GM19452 (cell line): ENCODE measurements at regions not wholly inside any gene's neighbourhood (a gene's known extent, or its start where the extent isn't known, plus 50 kb on each side); places are given as distances from the start of the nearest gene placed in this dataset.

Experiments
- ATAC-seq: cut with Tn5 transposase; IDR thresholded peaks from one replicate; pipeline ENCODE4 v1.9.1; 2021; ENCODE audit not compliant: unreplicated experiment

- no peak for ATAC-seq
These were observed 149.2 kb upstream of the NCKAP5 start for GRCh38 chr2:133717497-133717896.

DNA sequence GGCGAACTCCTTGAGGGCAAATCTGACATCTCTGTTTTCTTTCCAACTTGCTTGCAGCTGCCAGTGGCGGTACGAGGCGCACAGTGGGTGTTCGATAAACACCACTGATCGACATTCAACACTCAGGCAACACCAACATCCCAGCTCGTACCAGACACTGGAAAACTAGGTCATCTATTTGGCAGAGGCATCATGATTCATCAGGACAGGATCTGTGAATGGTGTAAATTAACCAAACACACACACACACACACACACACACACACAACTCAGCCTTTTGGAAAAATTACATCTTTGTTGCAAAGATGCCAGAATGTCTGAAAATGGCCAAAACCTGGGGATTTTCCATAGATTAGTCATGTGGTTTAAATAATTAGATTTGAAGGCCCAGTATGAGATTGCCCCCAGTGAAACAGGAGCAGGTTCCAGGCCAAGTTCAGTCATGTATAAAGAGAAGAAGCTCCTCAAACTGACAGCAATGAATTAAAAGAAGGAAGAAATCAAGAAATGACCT is 150.5 kb upstream of the NCKAP5 start:
- ATAC-seq: no peak

GRCh38 chr2:133720429-133720828 is 152.2 kb upstream of the NCKAP5 start:
- ATAC-seq: no peak

- no peak for ATAC-seq
These were observed 152.9 kb upstream of the NCKAP5 start for GRCh38 chr2:133721118-133721517.

GRCh38 chr2:133723133-133723532 is 154.9 kb upstream of the NCKAP5 start:
- ATAC-seq: no peak

DNA sequence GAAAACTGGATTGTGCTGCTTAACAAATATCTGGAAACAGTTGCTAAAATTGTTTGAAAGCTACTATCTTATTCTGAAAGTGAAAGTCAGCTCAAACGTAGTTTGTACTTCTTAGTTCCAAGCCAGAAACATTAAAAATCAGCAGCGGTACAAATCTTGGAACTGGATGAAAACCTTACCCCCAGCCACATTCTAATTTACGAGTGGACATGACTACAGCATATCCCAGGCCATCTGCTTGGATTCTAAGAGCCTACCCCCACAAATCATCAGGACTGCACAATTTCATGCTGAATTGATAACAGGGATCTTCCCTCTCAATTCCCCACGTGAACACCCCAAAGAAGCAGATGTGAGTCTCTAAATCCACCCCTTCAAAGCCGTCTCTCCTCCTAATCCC is 158.7 kb upstream of the NCKAP5 start:
- ATAC-seq: no peak

GRCh38 chr2:133732059-133732458 is 163.8 kb upstream of the NCKAP5 start:
- ATAC-seq: no peak

GRCh38 chr2:133732982-133733900 is 165.0 kb upstream of the NCKAP5 start:
- no peak for ATAC-seq

DNA sequence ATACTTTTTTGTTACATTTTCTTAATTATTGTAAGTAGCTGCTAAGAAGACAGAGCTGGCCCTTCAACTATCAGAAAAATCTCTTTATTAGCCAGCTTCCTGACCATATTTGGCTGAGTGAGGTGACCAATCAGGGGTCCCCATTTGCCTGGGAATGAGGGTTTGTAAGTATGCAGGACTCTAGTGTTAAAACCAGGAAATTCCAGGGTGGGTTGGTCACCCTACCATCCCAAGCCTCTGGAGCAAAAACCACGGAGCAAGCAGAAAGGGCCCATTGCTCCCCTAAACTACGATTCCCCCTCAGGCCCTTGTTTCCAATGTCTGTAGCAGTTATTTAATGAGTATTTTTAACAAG is 165.6 kb upstream of the NCKAP5 start:
- ATAC-seq: no peak

DNA sequence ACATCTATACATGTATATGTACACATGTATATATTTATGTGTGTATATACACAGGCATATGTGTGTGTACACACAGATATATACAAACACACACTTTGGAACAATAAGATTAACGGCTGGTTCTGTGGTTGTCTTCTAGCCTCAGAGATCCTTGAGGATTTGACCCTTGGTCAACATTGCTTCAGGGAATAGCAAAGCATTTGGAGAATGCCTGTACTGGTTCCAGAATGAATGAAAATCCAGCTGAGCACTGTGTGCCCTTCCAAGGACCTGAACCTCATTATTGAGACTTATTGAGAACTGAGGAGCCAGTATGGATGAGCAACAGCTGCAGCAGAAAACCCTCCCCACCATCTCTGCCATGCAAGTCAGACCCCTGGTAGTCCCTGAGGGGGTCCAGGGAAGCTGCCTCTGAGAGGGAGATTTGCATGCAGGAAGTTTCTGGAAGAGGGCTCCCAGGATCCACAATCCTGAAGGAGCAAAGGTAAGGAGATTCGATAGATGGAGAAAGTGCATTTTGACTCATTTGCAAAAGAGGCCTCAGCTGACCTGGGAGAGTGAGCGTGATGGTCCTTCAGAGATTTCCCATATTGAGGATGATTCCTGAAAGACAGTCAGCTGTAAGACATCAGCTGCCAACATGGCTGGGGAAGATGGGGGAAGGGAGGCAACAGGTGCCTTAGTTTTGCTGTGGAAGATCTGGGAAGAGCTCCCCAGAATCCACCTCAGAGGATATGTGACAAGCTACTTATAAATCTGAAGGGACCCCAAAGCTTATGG is 166.6 kb upstream of the NCKAP5 start:
- ATAC-seq: no peak

- no peak for ATAC-seq
These were observed 168.4 kb upstream of the NCKAP5 start for GRCh38 chr2:133736674-133737073.

GRCh38 chr2:133737242-133737993 is 169.2 kb upstream of the NCKAP5 start:
- ATAC-seq: no peak

DNA sequence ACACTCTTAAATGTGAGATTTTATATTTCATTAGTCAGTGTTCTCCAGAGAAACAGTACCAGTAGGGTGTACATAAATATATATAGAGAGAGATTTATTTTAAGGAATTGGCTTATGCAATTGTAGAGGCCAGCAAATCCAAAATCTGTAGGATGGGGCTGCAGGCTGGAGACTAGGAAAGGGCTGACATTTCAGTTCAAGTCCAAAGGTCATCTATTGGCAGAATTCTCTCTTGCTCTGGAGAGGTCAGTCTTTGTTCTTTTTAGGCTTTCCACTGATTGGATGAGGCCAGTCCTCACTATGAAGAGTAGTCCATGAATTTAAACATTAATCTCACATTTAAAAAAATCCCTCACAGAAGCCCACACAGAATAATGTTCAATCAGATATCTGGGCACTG is 170.8 kb upstream of the NCKAP5 start:
- no peak for ATAC-seq

GRCh38 chr2:133740500-133740899 is 172.2 kb upstream of the NCKAP5 start:
- ATAC-seq: no peak

DNA sequence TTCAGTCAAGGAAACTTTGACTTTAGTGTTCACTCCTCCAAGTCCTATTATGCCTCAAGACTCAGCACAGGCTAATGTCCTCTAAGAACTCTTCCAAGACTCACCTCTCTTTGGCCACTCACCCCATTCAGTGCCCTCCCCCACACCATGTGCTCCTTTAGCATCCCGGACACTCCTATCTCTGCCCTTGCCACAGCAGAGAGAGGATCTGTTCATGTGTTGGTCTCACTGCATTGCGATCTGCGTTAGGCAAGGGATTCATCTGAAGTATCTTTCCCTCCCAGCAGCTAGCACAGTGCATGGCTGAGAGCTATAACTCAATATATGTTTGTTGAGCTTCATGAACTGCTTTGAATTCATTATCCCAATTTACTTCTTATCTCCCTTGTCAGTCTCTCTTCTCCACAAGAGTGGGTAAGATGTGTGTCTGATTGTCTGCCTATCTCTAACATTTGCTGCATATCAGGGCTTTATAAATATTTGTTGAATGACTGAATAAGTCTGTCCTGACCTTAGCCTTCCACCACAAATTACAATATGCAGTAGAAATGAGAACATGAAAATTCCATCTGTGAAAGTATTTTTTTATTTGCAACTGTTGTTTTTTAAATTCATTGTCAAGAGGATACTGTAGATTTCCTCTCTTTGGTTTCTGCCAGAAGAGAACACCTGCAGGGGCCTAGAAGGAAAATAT is 179.9 kb upstream of the NCKAP5 start:
- no peak for ATAC-seq

GRCh38 chr2:133753665-133754064 is 185.4 kb upstream of the NCKAP5 start:
- no peak for ATAC-seq

DNA sequence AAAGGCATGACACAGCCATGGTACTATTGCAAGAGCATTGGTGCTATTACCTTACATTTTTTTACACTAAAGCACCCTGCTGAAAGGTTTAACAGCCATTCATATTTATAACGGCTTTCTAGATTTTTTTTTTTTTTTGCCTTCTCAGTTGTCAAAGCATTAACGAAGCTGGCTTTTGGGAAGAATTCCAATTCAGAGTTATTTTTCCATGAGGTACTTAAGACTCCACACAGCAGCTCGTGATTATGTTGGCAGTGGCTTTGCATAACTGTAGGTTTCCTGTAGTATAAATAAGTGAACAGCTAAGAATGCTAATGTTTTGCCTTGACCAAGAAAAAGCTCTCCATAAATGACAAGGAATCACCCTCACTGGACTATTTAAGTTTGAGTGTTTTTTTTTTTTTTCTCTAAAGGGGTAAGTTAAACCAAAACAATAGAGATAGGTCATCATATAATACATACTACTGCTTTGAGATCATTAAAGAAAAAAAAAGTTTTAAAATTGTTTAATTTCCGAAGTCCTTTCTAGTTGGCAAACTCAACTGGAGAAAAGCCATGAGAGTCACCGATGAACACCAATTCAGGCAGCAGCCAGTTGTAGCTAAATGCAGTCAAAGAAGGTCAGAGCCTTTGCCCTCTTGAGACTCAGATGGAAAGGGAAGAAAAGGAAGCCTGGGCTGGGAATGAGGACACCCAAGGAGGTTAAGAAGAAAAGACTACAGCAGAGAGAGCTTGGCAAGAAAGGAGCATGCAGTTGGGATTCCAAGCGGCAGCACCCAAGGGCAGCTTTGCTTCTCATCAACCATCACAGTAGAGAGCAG is 187.4 kb upstream of the NCKAP5 start:
- ATAC-seq: no peak

DNA sequence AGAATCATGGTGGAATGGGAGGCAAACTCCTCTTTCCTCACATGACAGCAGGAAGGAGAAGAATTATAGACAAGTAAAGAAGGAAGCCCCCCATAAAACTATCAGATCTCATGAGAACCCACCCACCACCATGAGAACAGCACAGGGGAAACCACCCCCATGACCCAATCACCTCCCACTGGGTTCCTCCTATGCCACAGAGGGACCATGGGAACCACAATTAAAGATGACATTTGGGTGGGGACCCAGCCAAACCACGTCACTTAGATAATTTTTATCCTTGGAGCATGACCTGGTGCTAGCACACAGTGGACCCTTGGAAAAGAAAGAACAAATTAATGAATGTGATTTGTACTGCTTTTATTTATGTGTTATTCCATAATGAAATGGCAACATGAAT is 188.6 kb upstream of the NCKAP5 start:
- no peak for ATAC-seq

DNA sequence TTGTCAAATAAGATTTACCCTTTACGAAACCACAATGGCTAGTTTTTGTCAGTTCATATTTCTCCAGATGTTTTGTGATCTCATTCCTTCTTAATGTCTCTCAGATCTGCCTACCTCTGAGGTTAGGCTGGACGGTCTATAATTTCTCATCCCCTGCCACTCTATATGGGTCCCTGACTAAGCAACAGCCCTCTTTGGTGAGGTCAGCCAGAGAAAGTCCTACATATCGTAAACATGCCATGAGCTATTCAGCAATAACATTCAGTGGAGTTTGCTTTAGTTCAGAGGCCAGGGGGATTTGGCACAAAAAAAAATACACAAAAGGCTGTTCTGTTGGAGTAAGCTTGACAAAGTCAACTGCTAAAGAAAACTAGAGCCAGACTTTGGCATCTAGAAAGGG is 192.1 kb upstream of the NCKAP5 start:
- no peak for ATAC-seq

GRCh38 chr2:133765658-133766057 is 197.4 kb upstream of the NCKAP5 start:
- no peak for ATAC-seq
